GM12878 (cell line): ENCODE measurements at regions not wholly inside any gene's neighbourhood (a gene's known extent, or its start where the extent isn't known, plus 50 kb on each side); places are given as distances from the start of the nearest gene placed in this dataset.

ENCODE experiments used
- ATAC-seq: fragments of 200-7000 bp; cut with Tn5 transposase; 3 replicates; pipeline ENCODE4 v1.9.1; 2020; ENCODE audit warnings: mild to moderate bottlenecking, moderate library complexity
- BruUV-seq: library from RNA; stranded (reverse); fragments of 400-500 nt; replicated peaks from 2 replicates; lab custom pipeline; 2021; lab: Mats Ljungman, UMichigan
- CTCF ChIA-PET: fragments of 300-600 bp; sonication (Branson Sonifier 250); formaldehyde crosslinking; extraction: SDS; loops from one replicate; lab custom pipeline; 2021; ENCODE audit warnings: inconsistent platforms; lab: Yijun Ruan, JAX
- POLR2A ChIA-PET: fragments of 350-600 bp; formaldehyde crosslinking; extraction: SDS; loops from one replicate; lab custom pipeline; 2021; ENCODE audit warnings: inconsistent platforms; lab: Charles Lee
- RAD21 ChIA-PET: fragments of 300-600 bp; sonication (Branson Sonifier 250); formaldehyde crosslinking; loops from one replicate; lab custom pipeline; 2023; ENCODE audit warnings: antibody characterized with exemption; ENCODE audit not compliant: unreplicated experiment; lab: Charles Lee
- SMC1A ChIA-PET: fragments of 300-600 bp; sonication (Branson Sonifier 250); formaldehyde crosslinking; loops from one replicate; lab custom pipeline; 2023; ENCODE audit not compliant: unreplicated experiment, uncharacterized antibody; lab: Charles Lee
- DNase-seq: peaks from one replicate; pipeline ENCODE4 v3.0.0-alpha.2; 2011; ENCODE audit warnings: low read depth, low spot score
- FAIRE-seq: peaks from 3 replicates; lab custom pipeline; 2011; peaks lifted over from hg19 to GRCh38; lab: Jason Lieb, UNC
- H2AFZ ChIP-seq: 2 replicates; pipeline ENCODE4 v1.6.0; 2011; ENCODE audit warnings: low read depth, low read length, control low read depth; ENCODE audit not compliant: control insufficient read depth
- H3K27ac ChIP-seq: 2 replicates; pipeline ENCODE4 v1.5.1; 2011; ENCODE audit warnings: control low read depth; ENCODE audit not compliant: control insufficient read depth, insufficient read depth
- H3K27me3 ChIP-seq, 2 experiments: replicated peaks in 1 of 2; 2 replicates each; pipeline versions ENCODE4 v1.6.0 to v1.6.1; 2011; ENCODE audit warnings: low read length in 1 of 2; ENCODE audit not compliant: control insufficient read depth in 2 of 2, insufficient read depth in 2 of 2
- H3K36me3 ChIP-seq, 2 experiments: 2 replicates each; pipeline ENCODE4 v1.5.1; 2011; ENCODE audit warnings: low read length in 1 of 2; ENCODE audit not compliant: control insufficient read depth in 2 of 2, insufficient read depth in 2 of 2
- H3K4me1 ChIP-seq: 2 replicates; pipeline ENCODE4 v1.6.1; 2011; ENCODE audit warnings: mild to moderate bottlenecking, low read length, moderate library complexity, mixed read lengths; ENCODE audit not compliant: control insufficient read depth, insufficient read depth
- H3K4me2 ChIP-seq: 2 replicates; pipeline ENCODE4 v1.6.0; 2011; ENCODE audit warnings: control low read depth; ENCODE audit not compliant: control insufficient read depth, insufficient read depth
- H3K4me3 ChIP-seq: fragments of 200-600 bp; sonication (generic); 2 replicates; pipeline ENCODE4 v1.5.1; 2016
- H3K79me2 ChIP-seq: 2 replicates; pipeline ENCODE4 v1.6.0; 2011; ENCODE audit warnings: low read length; ENCODE audit not compliant: control insufficient read depth, insufficient read depth
- H3K9ac ChIP-seq: 2 replicates; pipeline ENCODE4 v1.8.0; 2011; ENCODE audit warnings: low read length, control low read depth, mixed read lengths; ENCODE audit not compliant: control insufficient read depth, insufficient read depth
- H3K9me3 ChIP-seq: replicated peaks from 3 replicates; pipeline ENCODE4 v1.5.1; 2011; ENCODE audit warnings: mild to moderate bottlenecking, low read length; ENCODE audit not compliant: control insufficient read depth, insufficient read depth
- H4K20me1 ChIP-seq: 2 replicates; pipeline ENCODE4 v1.6.0; 2011; ENCODE audit not compliant: control insufficient read depth, insufficient read depth
- BMI1 ChIP-seq: fragments of 450-650 bp; IDR thresholded peaks from 2 replicates; pipeline ENCODE4 v1.6.1; 2016; ENCODE audit warnings: mild to moderate bottlenecking, moderate library complexity, borderline replicate concordance
- CHD1 ChIP-seq: IDR thresholded peaks from 2 replicates; pipeline ENCODE4 v1.6.1; 2012; ENCODE audit warnings: low read depth, low read length, improper control_type of control experiment
- EP300 ChIP-seq, 2 experiments: fragments of 150-350 bp in 1 of 2; IDR thresholded peaks; 2 replicates each; pipeline ENCODE4 v1.6.1; 2011 to 2012; ENCODE audit warnings: low read depth in 2 of 2, low read length in 2 of 2, borderline replicate concordance in 1 of 2, improper control_type of control experiment in 1 of 2, inconsistent platforms in 1 of 2; ENCODE audit not compliant: control insufficient read depth in 1 of 2
- FOXK2 ChIP-seq: fragments of 450-650 bp; IDR thresholded peaks from 2 replicates; pipeline ENCODE4 v1.6.1; 2017; ENCODE audit warnings: mild to moderate bottlenecking, moderate library complexity
- JUNB ChIP-seq: IDR thresholded peaks from 2 replicates; pipeline ENCODE4 v1.6.1; 2016; ENCODE audit warnings: antibody characterized with exemption, mild to moderate bottlenecking
- KLF5 ChIP-seq: fragments of 450-650 bp; IDR thresholded peaks from 2 replicates; pipeline ENCODE4 v1.6.1; 2014; ENCODE audit warnings: mild to moderate bottlenecking; ENCODE audit not compliant: partially characterized antibody
- MEF2B ChIP-seq: fragments of 450-650 bp; IDR thresholded peaks from 2 replicates; pipeline ENCODE4 v1.6.1; 2018; ENCODE audit warnings: mild to moderate bottlenecking, moderate library complexity; ENCODE audit not compliant: partially characterized antibody, poor library complexity, severe bottlenecking
- RELA ChIP-seq: fragments of 450-650 bp; IDR thresholded peaks from 2 replicates; pipeline ENCODE4 v1.8.0; 2014; ENCODE audit warnings: borderline replicate concordance; ENCODE audit not compliant: partially characterized antibody
- SRF ChIP-seq, 2 experiments: IDR thresholded peaks; 2 replicates each; pipeline ENCODE4 v1.6.1; 2011; ENCODE audit warnings: low read depth in 2 of 2, low read length in 2 of 2, mild to moderate bottlenecking in 1 of 2, moderate library complexity in 1 of 2
- TCF12 ChIP-seq: IDR thresholded peaks from 2 replicates; pipeline ENCODE4 v1.6.1; 2011; ENCODE audit warnings: low read depth, mild to moderate bottlenecking, low read length
- TCF7 ChIP-seq: IDR thresholded peaks from 2 replicates; pipeline ENCODE4 v1.6.1; 2014; ENCODE audit warnings: antibody characterized with exemption, borderline replicate concordance
- WGBS: methylation state at CpG from one replicate; pipeline ENCODE4 v1.1.6; 2016; ENCODE audit warnings: low lambda C conversion rate; ENCODE audit not compliant: insufficient replicate concordance, insufficient coverage; ENCODE audit errors: missing lambda C conversion rate; 5-methylcytosine and 5-hydroxymethylcytosine counted together
- in situ Hi-C: fragments of 300-500 bp; cut with MboI; formaldehyde crosslinking; loops from 9 replicates; pipeline ENCODE4 v1.14.3; 2018; ENCODE audit warnings: mixed read lengths
- intact Hi-C: fragments of 100-400 bp; cut with micrococcal nuclease; formaldehyde crosslinking; loops from one replicate; pipeline ENCODE4 v1.14.2; 2022; ENCODE audit not compliant: unreplicated experiment
- TF ChIP-seq, protein P1 (sequence below): fragments of 450-650 bp; IDR thresholded peaks from 2 replicates; pipeline ENCODE4 v1.6.1; 2016; ENCODE audit warnings: mild to moderate bottlenecking

DNA sequence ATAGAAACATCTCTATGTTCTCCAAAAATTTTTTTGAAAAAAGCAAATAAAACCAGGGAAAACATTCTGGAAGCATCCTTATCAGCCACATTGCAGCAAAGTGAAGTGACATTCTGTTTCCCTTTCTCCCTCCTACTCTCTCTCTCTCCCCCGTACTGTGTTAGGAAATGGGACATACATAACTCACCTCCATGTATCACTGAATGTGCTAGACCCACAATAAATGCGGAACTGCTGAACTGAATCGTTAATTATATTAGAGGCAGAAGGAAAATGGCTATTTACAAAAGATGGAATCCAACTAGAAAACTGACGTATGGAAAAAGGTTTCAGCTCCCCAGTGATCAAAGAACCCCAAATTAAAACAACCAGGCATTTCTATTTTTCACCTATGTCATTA lies 129.8 kb downstream of the MINAR1 start (continued):
- TF ChIP-seq JUNB = no peak
- no peak for TF ChIP-seq SRF (IDR thresholded peaks at IDR 0.05; ENCODE audit: low read depth in 2 of 2, low read length in 2 of 2)
- no peak for TF ChIP-seq TCF7

DNA sequence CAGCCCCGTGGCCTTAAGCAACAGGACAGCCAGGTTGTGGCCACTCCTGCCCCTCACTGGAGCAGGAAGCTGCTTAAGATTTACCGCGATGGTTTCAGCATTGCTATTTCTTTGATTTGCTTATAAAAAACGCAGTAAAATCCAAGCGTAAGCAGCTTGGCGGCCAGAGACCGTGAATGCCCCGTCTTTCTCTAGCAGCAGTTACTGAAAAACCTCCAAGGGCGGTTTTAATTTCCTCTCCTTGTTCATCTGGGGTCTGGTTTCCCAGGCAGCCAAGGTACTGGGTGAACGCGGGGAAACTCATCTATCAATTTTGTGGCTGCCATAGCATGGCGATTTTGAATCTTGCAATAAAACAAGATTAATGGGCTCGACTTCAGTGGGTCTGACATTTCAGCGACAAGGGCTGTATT lies 130.3 kb downstream of the MINAR1 start:
- Histone ChIP-seq H3K36me3 (no peaks in the 10 kb centered on the region), H3K27ac (no peak overlapping the region), H3K27me3 (peaks cover 0 to 2% of the 10 kb centered on the region in 2 experiments; a peak in 2 of 4 replicates), H3K9me3 (no peaks in the 10 kb centered on the region), H3K4me1 (no peaks in the 10 kb centered on the region)
- POLR2A ChIA-PET = no interaction called here
- SMC1A ChIA-PET = interaction anchor here (1.1 kb wide), 1 partner anchor 24 kb away, joined by 3 read pairs; no protein-coding TSS in a partner anchor
- FAIRE-seq = no peak
- no peak for ATAC-seq
- RAD21 ChIA-PET = no interaction called here
- in situ Hi-C loops = no loop called here
- TF ChIP-seq CHD1 (no peak), EP300 (IDR thresholded peaks at IDR 0.05; ENCODE audit: borderline replicate concordance in 1 of 2, control insufficient read depth in 1 of 2, low read depth in 2 of 2, low read length in 2 of 2) (no peak), MEF2B (no peak), RELA (no peak), BMI1 (no peak), KLF5 (no peak), TCF12 (no peak), FOXK2 (no peak)
- TF ChIP-seq, protein P1, sequence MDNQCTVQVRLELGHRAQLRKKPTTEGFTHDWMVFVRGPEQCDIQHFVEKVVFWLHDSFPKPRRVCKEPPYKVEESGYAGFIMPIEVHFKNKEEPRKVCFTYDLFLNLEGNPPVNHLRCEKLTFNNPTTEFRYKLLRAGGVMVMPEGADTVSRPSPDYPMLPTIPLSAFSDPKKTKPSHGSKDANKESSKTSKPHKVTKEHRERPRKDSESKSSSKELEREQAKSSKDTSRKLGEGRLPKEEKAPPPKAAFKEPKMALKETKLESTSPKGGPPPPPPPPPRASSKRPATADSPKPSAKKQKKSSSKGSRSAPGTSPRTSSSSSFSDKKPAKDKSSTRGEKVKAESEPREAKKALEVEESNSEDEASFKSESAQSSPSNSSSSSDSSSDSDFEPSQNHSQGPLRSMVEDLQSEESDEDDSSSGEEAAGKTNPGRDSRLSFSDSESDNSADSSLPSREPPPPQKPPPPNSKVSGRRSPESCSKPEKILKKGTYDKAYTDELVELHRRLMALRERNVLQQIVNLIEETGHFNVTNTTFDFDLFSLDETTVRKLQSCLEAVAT = no peak
- TF ChIP-seq, all 136 proteins: peak for 0
- H4K20me1 ChIP-seq = no peaks in the 10 kb centered on the region
- WGBS = 63% methylated on average over 14 of the region's 14 CpGs
- no peak for DNase-seq
- no peak overlapping the region for H3K9ac ChIP-seq
- H3K4me3 ChIP-seq = no peak overlapping the region
- no TSS peak for BruUV-seq
- no peaks in the 10 kb centered on the region for H3K79me2 ChIP-seq
- no peak overlapping the region for H3K4me2 ChIP-seq
- CTCF ChIA-PET = no interaction called here
- no peak overlapping the region for H2AFZ ChIP-seq
- intact Hi-C loops = no loop called here
